HepG2 (cell line): ENCODE measurements at regions not wholly inside any gene's neighbourhood (a gene's known extent, or its start where the extent isn't known, plus 50 kb on each side); places are given as distances from the start of the nearest gene placed in this dataset.

Source experiments
- GRHL1 ChIP-seq: sonication (generic); formaldehyde crosslinking; conservative IDR thresholded peaks from 2 replicates; pipeline ENCODE4 v1.8.0; 2022; ENCODE audit warnings: missing genetic modification reagents
- U2AF2 ChIP-seq: fragments of 200-400 bp; formaldehyde crosslinking; IDR thresholded peaks from 2 replicates; pipeline ENCODE4 v1.6.1; 2017; ENCODE audit warnings: low read depth, mild to moderate bottlenecking, low read length
- ZFP62 ChIP-seq: sonication (generic); formaldehyde crosslinking; IDR thresholded peaks from 2 replicates; pipeline ENCODE4 v1.4.0; 2020; ENCODE audit warnings: missing genetic modification reagents
- ZNF639 ChIP-seq: conservative IDR thresholded peaks from 2 replicates; pipeline ENCODE4 v1.6.1; 2018; ENCODE audit warnings: missing genetic modification reagents
- TF ChIP-seq, protein P1 (sequence below): sonication (generic); formaldehyde crosslinking; IDR thresholded peaks from 2 replicates; pipeline ENCODE4 v1.4.0; 2020; ENCODE audit warnings: mild to moderate bottlenecking, missing genetic modification reagents
- TF ChIP-seq, protein P2 (sequence below): sonication (generic); formaldehyde crosslinking; IDR thresholded peaks from 2 replicates; pipeline ENCODE4 v1.4.0; 2020; ENCODE audit warnings: low read depth, missing genetic modification reagents

DNA sequence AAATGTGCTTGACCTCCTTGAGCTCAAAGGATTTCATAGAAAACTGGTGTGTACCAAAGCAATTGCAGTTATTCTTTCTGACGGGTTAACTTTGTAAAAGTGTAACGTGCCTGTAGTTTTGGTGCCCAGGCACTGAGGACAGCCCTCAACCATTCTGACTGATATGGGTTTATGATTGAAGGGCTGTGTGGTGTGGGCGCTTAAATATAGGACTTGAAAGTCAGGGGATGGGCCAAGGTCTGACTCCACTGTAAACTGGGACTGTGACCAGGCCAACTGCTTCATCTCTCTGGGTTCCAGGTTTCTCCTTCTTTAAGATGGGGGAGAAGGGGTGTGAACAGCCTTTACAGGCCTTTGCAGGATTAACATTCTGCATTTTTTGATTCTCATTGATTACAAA, 191.1 kb upstream of the ARHGAP20 start (continued):
- TF ChIP-seq, protein P1, sequence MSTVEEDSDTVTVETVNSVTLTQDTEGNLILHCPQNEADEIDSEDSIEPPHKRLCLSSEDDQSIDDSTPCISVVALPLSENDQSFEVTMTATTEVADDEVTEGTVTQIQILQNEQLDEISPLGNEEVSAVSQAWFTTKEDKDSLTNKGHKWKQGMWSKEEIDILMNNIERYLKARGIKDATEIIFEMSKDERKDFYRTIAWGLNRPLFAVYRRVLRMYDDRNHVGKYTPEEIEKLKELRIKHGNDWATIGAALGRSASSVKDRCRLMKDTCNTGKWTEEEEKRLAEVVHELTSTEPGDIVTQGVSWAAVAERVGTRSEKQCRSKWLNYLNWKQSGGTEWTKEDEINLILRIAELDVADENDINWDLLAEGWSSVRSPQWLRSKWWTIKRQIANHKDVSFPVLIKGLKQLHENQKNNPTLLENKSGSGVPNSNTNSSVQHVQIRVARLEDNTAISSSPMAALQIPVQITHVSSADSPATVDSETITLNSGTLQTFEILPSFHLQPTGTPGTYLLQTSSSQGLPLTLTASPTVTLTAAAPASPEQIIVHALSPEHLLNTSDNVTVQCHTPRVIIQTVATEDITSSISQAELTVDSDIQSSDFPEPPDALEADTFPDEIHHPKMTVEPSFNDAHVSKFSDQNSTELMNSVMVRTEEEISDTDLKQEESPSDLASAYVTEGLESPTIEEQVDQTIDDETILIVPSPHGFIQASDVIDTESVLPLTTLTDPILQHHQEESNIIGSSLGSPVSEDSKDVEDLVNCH (CRISPR knock-in tag) = no peak
- no peak for TF ChIP-seq ZNF639 (CRISPR knock-in tag)
- TF ChIP-seq, protein P2, sequence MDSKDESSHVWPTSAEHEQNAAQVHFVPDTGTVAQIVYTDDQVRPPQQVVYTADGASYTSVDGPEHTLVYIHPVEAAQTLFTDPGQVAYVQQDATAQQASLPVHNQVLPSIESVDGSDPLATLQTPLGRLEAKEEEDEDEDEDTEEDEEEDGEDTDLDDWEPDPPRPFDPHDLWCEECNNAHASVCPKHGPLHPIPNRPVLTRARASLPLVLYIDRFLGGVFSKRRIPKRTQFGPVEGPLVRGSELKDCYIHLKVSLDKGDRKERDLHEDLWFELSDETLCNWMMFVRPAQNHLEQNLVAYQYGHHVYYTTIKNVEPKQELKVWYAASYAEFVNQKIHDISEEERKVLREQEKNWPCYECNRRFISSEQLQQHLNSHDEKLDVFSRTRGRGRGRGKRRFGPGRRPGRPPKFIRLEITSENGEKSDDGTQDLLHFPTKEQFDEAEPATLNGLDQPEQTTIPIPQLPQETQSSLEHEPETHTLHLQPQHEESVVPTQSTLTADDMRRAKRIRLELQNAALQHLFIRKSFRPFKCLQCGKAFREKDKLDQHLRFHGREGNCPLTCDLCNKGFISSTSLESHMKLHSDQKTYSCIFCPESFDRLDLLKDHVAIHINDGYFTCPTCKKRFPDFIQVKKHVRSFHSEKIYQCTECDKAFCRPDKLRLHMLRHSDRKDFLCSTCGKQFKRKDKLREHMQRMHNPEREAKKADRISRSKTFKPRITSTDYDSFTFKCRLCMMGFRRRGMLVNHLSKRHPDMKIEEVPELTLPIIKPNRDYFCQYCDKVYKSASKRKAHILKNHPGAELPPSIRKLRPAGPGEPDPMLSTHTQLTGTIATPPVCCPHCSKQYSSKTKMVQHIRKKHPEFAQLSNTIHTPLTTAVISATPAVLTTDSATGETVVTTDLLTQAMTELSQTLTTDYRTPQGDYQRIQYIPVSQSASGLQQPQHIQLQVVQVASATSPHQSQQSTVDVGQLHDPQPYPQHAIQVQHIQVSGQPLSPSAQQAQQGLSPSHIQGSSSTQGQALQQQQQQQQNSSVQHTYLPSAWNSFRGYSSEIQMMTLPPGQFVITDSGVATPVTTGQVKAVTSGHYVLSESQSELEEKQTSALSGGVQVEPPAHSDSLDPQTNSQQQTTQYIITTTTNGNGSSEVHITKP (CRISPR knock-in tag) = no peak
- no peak for TF ChIP-seq GRHL1
- no peak for TF ChIP-seq U2AF2
- no peak for TF ChIP-seq ZFP62 (CRISPR knock-in tag)
